ENCODE measurements at regions not wholly inside any gene's neighbourhood (a gene's known extent, or its start where the extent isn't known, plus 50 kb on each side); places are given as distances from the start of the nearest gene placed in this dataset.

DNA sequence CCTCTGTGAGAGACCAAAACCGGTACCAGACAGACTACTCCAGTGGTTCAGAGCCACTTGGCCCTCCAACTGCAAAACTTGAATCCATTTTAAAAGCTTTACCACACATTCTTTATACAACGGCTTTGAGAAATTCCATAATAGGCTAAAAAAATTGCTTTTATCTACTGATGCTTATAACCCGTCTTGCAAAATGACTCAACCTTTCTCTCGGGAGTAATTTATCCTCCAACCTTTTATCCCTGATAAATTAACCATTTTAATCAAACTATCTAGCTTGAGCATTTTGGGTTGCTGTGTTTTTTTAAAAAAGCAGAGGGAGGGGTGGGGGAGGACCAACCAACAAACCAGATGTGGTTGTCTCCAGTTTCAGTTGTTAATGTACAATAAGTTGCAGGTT is 275.7 kb upstream of the LRTM1 start:
- TF ChIP-seq, protein P1, sequence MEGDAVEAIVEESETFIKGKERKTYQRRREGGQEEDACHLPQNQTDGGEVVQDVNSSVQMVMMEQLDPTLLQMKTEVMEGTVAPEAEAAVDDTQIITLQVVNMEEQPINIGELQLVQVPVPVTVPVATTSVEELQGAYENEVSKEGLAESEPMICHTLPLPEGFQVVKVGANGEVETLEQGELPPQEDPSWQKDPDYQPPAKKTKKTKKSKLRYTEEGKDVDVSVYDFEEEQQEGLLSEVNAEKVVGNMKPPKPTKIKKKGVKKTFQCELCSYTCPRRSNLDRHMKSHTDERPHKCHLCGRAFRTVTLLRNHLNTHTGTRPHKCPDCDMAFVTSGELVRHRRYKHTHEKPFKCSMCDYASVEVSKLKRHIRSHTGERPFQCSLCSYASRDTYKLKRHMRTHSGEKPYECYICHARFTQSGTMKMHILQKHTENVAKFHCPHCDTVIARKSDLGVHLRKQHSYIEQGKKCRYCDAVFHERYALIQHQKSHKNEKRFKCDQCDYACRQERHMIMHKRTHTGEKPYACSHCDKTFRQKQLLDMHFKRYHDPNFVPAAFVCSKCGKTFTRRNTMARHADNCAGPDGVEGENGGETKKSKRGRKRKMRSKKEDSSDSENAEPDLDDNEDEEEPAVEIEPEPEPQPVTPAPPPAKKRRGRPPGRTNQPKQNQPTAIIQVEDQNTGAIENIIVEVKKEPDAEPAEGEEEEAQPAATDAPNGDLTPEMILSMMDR (IDR thresholded peaks at IDR 0.05 in 8 of 11, conservative IDR thresholded peaks at IDR 0.05 in 3 of 11), result no peak
- TF ChIP-seq POLR2AphosphoS5 (IDR thresholded peaks at IDR 0.05) (no peak), POLR2A (IDR thresholded peaks at IDR 0.05) (no peak)

Measured in spleen (tissue), 7 donors.